C4-2B (cell line): ENCODE measurements at regions not wholly inside any gene's neighbourhood (a gene's known extent, or its start where the extent isn't known, plus 50 kb on each side); places are given as distances from the start of the nearest gene placed in this dataset.

Experiments used
- CTCF ChIP-seq: fragments of 450-650 bp; conservative IDR thresholded peaks from 2 replicates; pipeline ENCODE4 v1.5.1; 2017; ENCODE audit warnings: mild to moderate bottlenecking
- ZFX ChIP-seq: fragments of 450-650 bp; IDR thresholded peaks from 2 replicates; pipeline ENCODE4 v1.6.1; 2017

- TF ChIP-seq CTCF, result no peak
- TF ChIP-seq ZFX, result no peak
Observed at GRCh38 chr2:128663371-128664050, 344.8 kb upstream of the HS6ST1 start.
